Left lung (tissue), 4 donors: ENCODE measurements at regions not wholly inside any gene's neighbourhood (a gene's known extent, or its start where the extent isn't known, plus 50 kb on each side); places are given as distances from the start of the nearest gene placed in this dataset.
A peak's percentile ranks its signal among the peaks of the same experiment; 100 is the strongest.
"Not testable (repeated sequence)": the region's sequence is repeated elsewhere in the genome, so short reads cannot be mapped to it uniquely, and the experiment has no call there.

Experiments used
- ATAC-seq: fragments of 200-7000 bp; cut with Tn5 transposase; one replicate; pipeline ENCODE4 v1.9.1; 2020; ENCODE audit warnings: moderate library complexity
- DNase-seq, 4 donors: peaks; one replicate each; pipeline ENCODE4 v3.0.0-alpha.2; 2013 to 2020
- H3K27ac ChIP-seq, 2 donors: fragments of 200-600 bp; sonication (generic) in 1 of 2; one replicate each; pipeline versions ENCODE4 v1.5.0 to v1.8.0; 2020 to 2021
- H3K27me3 ChIP-seq, 2 donors: fragments of 200-600 bp; sonication (generic) in 1 of 2; one replicate each; pipeline versions ENCODE4 v1.5.0 to v1.8.0; 2020 to 2021
- H3K36me3 ChIP-seq, 2 donors: fragments of 200-600 bp; sonication (generic) in 1 of 2; one replicate each; pipeline versions ENCODE4 v1.5.0 to v1.8.0; 2020 to 2021
- H3K4me1 ChIP-seq, 2 donors: fragments of 200-600 bp; one replicate each; pipeline ENCODE4 v1.8.0; 2021
- H3K4me3 ChIP-seq, 2 donors: fragments of 200-600 bp; sonication (generic) in 1 of 2; one replicate each; pipeline versions ENCODE4 v1.5.0 to v1.8.0; 2020 to 2021; ENCODE audit warnings: mild to moderate bottlenecking in 1 of 2
- H3K9me3 ChIP-seq, 2 donors: fragments of 200-600 bp; sonication (generic) in 1 of 2; one replicate each; pipeline versions ENCODE4 v1.5.0 to v1.8.0; 2020 to 2021
- CTCF ChIP-seq, 2 donors: fragments of 200-600 bp; sonication (generic) in 1 of 2; IDR thresholded peaks; one replicate each; pipeline versions ENCODE4 v1.5.0 to v1.8.0; 2021; ENCODE audit warnings: antibody characterized with exemption in 2 of 2
- intact Hi-C, 2 donors: fragments of 100-400 bp; cut with DNase I; formaldehyde crosslinking; loops; one replicate each; pipeline versions ENCODE4 v1.11.2 to v1.14.2; 2022
- donor health status: DM: no; HTN: yes; CAD: no.
- donor health status: DM: no; HTN: no; CAD: no.

- intact Hi-C loops = no loop called here
- no peaks in the 10 kb centered on the region for H3K27me3 ChIP-seq
- H3K27ac ChIP-seq = no peak overlapping the region
- H3K4me1 ChIP-seq = no peaks in the 10 kb centered on the region
- no peaks in the 10 kb centered on the region for H3K36me3 ChIP-seq
- peak in 1 of 4 donors; percentile 23 for DNase-seq
- peaks cover 0 to 4% of the 10 kb centered on the region in 2 donors for H3K9me3 ChIP-seq
- no peak for TF ChIP-seq CTCF (IDR thresholded peaks at IDR 0.05)
- ATAC-seq = no peak
- H3K4me3 ChIP-seq = no peak overlapping the region
These were observed 94.2 kb upstream of the DNAJC1 start for GRCh38 chr10:22097696-22098095.

- H3K9me3 ChIP-seq, intact Hi-C loops, H3K27ac ChIP-seq: not testable (repeated sequence)
These were observed 87.7 kb upstream of the DNAJC1 start for GRCh38 chr10:22091260-22091659.

GRCh38 chr10:22087402-22087738 lies 83.8 kb upstream of the DNAJC1 start:
- Histone ChIP-seq H3K27me3 (no peaks in the 10 kb centered on the region), H3K4me3 (no peak overlapping the region), H3K27ac (no peak overlapping the region), H3K4me1 (no peaks in the 10 kb centered on the region), H3K9me3 (no peaks in the 10 kb centered on the region), H3K36me3 (no peaks in the 10 kb centered on the region)
- intact Hi-C loops = no loop called here
- no peak for TF ChIP-seq CTCF (IDR thresholded peaks at IDR 0.05)
- ATAC-seq (no peak), DNase-seq (no peak)

More at GRCh38 chr10:22091260-22091659, 87.7 kb upstream of the DNAJC1 start:
- not testable (repeated sequence) for H3K4me3 ChIP-seq, H3K36me3 ChIP-seq, ATAC-seq, H3K4me1 ChIP-seq, DNase-seq, H3K27me3 ChIP-seq

- ATAC-seq (peak; percentile 87), DNase-seq (peak; percentile 77 to 96 (median 82))
- no peaks in the 10 kb centered on the region for H3K9me3 ChIP-seq
- TF ChIP-seq CTCF (IDR thresholded peaks at IDR 0.05) = no peak
- H3K27ac ChIP-seq = peak overlapping the region in 1 of 2 donors; percentile 26
- no peaks in the 10 kb centered on the region for H3K27me3 ChIP-seq
- no peaks in the 10 kb centered on the region for H3K4me1 ChIP-seq
- intact Hi-C loops = no loop called here
- H3K4me3 ChIP-seq = no peak overlapping the region
- H3K36me3 ChIP-seq = no peaks in the 10 kb centered on the region
These were observed 83.3 kb upstream of the DNAJC1 start for GRCh38 chr10:22086730-22087401.

- H3K9me3 ChIP-seq, H3K4me3 ChIP-seq, H3K4me1 ChIP-seq, ATAC-seq, DNase-seq, H3K27ac ChIP-seq, H3K36me3 ChIP-seq, intact Hi-C loops: not testable (repeated sequence)
- peaks cover 0 to 15% of the 10 kb centered on the region in 2 donors for H3K27me3 ChIP-seq
These were observed 76.4 kb upstream of the DNAJC1 start for GRCh38 chr10:22079921-22080320.

GRCh38 chr10:22071332-22071731 lies 67.8 kb upstream of the DNAJC1 start:
- H3K4me3 ChIP-seq = no peak overlapping the region
- no peak for ATAC-seq
- no peak for TF ChIP-seq CTCF (IDR thresholded peaks at IDR 0.05)
- H3K9me3 ChIP-seq = peaks cover 0 to 30% of the 10 kb centered on the region in 2 donors
- H3K36me3 ChIP-seq = no peaks in the 10 kb centered on the region
- no peaks in the 10 kb centered on the region for H3K27me3 ChIP-seq
- no peaks in the 10 kb centered on the region for H3K4me1 ChIP-seq
- intact Hi-C loops = no loop called here
- H3K27ac ChIP-seq = no peak overlapping the region
- no peak for DNase-seq
